HG02678 (cell line): ENCODE measurements at regions not wholly inside any gene's neighbourhood (a gene's known extent, or its start where the extent isn't known, plus 50 kb on each side); places are given as distances from the start of the nearest gene placed in this dataset.
"Not testable (repeated sequence)": the region's sequence is repeated elsewhere in the genome, so short reads cannot be mapped to it uniquely, and the experiment has no call there.

Experiments used
- ATAC-seq: cut with Tn5 transposase; IDR thresholded peaks from one replicate; pipeline ENCODE4 v1.9.1; 2021; ENCODE audit warnings: mild to moderate bottlenecking, moderate library complexity; ENCODE audit not compliant: unreplicated experiment

GRCh38 chr14:40760704-40761103 lies 846.0 kb upstream of the LRFN5 start:
- no peak for ATAC-seq

DNA sequence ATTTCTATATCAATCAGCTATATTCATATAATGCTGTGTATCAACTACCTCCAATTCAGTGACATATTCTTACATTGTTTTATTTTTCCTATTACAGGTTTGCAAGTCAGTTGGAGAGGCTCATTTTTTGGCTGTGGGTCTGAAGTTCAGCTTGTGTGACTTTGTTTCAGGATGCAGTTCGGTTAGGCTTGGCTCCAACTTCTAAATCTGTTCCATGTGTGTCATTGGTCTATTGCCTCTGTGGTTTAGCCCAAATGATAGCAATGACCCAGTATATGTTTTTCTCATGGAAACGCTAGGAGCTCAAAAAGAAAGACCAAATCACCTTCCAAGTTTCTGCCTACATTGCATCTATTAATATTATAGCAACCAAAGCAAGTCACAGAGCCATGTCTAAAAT lies 848.6 kb upstream of the LRFN5 start:
- ATAC-seq, result no peak

- no peak for ATAC-seq
These were observed 849.2 kb upstream of the LRFN5 start for GRCh38 chr14:40757376-40757950.

GRCh38 chr14:40733206-40733605 lies 873.5 kb upstream of the LRFN5 start:
- ATAC-seq, result no peak

DNA sequence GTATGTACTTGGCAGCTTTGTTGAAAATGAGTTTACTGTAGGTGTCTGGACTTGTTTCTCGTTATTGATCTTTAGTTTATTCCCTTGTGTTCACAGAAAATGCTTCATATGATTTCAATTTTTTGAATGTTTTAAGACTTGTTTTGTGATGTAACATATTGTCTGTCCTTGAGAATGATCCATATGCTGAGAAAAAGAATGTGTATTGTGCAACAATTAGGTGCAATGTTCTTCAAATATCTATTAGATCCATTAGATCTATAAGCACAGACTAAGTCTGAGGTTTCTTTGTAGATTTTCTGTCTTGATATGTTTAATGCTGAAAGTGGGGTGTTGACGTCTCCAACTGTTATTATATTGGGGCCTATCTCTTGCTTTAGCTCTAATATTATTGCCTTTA lies 879.6 kb upstream of the LRFN5 start:
- no peak for ATAC-seq

DNA sequence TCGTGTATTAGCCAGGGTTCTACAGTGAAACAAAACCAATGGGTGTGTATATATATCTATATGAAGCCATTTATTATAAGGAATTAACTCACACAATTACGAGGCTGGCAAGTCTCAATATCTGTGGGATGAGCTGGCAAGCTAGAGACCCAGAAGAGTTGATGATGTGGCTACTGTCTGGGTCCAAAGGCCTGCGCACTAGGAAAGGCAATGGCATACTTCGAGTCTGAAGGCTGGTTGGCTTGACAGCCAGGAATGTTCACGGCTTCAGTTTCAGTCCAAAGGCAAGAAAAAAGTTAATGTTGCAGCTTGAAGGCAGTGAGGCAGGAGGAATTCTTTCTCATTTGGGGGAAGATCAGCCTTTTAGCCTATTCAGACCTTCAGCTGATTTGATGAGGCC lies 893.3 kb upstream of the LRFN5 start:
- ATAC-seq, result no peak

GRCh38 chr14:40697231-40697630 lies 909.4 kb upstream of the LRFN5 start:
- ATAC-seq, result no peak

DNA sequence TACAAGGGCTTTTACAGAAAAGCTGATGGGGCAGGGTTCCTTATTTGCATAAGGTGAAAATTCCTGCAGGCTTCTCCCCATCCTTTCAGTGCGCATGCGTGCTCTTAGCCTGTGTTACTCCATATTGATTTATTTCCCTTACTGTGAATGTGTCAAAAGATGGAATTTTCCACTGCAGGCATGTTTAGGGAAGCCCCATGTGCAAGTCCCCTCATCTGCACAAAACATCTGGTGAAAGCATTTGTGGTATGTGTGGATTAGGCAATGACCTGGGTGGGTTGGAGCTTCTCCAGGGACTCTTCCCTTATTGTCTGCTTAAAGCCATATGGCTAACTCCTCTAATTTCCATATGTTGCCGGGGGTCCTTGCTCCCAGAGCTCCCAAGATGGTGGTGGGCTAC lies 912.7 kb upstream of the LRFN5 start:
- no peak for ATAC-seq

GRCh38 chr14:40691066-40691465 lies 915.6 kb upstream of the LRFN5 start:
- ATAC-seq, result no peak

DNA sequence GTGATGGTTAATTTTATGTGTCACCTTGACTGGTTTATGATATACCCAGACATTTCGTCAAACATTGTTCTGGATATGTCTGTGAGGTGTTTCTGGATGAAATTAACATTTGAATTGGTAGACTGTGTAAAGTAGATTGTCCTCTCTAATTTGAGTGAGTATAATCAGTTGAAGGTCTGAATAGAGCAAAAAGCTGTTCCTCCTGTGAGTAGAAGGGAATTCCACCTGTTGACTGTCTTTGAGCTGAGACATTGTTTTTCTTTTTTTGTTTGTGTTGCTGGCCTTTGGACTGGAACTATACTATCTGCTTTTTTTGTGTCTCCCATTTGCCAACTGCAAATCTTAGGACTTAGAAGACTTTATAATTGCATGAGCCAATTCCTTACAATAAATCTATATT lies 920.9 kb upstream of the LRFN5 start:
- no peak for ATAC-seq

DNA sequence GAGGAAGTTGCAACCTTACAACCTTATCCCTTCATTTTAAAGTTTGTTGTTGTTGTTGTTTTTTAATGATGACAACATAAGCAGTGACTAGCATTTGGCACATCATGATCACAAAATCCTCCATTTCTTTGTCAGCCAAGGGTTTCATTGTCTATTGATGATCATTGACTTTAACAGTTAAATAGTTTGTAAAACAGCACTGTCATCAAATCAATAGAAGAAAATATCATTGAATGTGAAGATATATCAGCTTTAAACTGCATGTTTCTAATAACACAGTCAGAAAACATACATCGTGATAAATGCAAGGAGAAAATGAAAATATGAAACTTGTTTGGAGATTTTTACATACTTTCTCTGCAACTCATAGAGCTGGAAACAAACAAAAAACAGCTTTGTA lies 922.3 kb upstream of the LRFN5 start:
- ATAC-seq, result no peak

DNA sequence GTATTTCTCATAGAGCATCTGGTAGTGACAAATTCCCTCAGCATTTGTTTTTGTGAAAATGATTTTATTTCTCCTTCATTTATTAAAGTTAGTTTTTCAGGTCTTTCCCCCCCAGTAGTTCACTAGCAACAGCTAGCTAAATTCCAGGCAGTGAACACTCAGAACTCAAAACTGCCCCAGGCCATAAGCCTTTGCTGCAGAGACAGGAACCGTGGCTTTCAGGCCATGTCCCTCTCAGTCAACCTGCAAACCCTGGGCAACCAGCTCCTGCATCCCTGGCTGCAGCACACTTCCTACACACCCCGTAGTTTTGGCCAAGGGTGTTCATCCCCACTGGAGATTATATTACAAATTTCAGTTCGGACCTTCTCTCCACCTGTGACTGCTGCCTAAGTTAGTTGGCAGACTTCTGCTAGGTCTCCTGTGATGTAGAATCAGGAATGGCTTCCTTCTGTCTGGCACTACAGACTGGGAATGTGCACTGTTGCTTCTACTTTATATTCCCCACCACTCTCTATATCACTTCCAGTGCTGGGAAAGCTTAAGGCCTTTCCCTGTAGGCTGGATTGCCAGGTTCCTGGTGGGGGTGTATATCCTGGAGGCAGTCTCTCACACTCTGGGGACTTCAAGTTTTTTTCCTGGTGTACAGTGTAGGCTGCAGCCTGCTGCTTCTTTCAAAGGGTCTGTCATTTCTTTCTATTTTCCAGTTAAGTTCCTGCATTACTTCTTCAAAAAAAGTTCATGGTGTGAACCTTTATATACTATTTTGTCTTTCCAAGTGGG lies 924.4 kb upstream of the LRFN5 start:
- ATAC-seq, result no peak

DNA sequence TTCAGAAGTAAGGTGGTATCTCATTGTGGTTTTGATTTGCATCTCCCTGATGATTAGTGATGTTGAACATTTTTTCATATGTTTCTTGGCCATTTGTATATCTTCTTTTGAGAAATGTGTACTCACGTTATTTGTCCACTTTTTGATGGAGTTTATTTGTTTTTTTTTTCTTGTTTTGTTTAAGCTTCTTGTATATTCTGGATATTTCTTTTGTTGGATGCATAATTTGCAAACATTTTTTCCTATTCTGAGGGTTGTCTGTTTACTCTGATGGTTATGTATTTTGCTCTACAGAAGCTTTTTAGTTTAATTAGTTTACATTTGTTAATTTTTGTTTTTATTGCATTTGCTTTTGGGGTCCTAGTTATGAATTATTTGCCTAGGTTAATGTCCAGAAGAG lies 927.4 kb upstream of the LRFN5 start:
- no peak for ATAC-seq

GRCh38 chr14:40677206-40677605 lies 929.5 kb upstream of the LRFN5 start:
- not testable (repeated sequence) for ATAC-seq

DNA sequence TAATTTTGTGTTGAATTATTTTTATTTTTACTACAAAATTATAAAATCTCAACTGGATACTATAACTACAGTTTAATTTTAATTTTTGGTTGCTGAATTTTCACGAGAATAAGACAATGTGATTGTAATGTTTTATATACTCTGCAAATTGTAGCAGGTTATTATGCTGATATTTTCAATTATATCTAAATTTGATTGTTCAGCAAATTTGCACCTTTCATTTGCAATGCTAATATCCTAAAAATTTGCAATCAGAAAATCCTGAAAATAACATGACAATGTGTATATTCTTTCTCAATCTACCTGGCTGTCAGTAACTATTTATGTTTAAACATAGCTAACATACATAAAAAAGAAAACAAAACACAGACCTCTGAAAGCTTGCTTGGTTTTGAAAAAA lies 932.2 kb upstream of the LRFN5 start:
- ATAC-seq, result no peak

- ATAC-seq, result no peak
These were observed 950.4 kb upstream of the LRFN5 start for GRCh38 chr14:40656311-40656710.

DNA sequence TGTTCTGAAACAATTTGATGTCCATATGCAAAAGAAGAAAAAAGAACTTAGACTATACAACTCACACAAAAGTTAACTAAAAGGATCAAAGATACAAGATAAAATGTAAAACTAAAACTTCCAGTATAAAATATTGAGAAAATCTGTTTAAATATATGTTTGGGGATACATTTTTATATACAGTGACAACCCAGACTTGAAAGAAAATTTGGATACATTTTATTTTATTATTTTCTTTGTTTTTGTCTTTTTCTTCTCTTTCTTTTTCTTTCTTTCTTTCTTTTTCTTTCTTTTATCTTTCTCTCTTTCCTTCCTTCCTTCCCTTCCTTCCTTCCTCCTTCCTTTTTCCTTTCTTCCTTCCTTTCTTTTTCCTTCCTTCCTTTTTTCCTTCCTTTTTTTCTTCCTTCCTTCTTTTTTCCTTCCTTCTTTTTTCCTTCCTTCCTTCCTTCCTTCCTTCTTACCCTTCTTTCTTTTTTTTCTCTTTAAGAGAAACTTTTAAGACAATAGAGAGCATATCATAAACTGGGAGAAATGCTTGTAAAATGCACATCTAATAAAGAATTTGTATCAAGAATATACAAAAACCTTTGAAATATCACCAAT lies 954.5 kb upstream of the LRFN5 start:
- ATAC-seq, result no peak

GRCh38 chr14:40630471-40630870 lies 976.2 kb upstream of the LRFN5 start:
- ATAC-seq, result no peak

DNA sequence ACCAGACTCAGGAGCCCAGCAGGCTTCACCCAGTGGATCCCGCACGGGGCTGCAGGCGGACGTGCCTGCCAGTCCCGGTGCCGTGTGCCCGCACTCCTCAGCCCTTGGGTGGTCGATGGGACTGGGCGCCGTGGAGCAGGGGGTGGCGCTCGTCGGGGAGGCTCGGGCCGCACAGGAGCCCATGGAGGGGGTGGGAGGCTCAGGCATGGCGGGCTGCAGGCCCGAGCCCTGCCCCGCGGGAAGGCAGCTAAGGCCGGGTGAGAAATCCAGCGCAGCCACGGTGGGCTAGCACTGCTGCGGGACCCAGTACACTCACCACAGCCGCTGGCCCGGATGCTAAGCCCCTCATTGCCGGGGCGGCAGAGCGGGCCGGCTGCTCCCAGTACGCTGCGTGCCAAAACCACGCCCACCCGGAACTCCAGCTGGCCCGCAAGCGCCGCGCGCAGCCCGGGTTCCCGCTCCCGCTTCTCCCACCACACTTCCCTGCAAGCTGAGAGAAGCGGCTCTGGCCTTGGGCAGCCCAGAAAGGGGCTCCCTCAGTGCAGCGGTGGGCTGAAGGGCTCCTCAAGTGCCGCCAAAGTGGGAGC lies 977.0 kb upstream of the LRFN5 start:
- not testable (repeated sequence) for ATAC-seq

- ATAC-seq, result no peak
These were observed 977.5 kb upstream of the LRFN5 start for GRCh38 chr14:40629144-40629543.

GRCh38 chr14:40623643-40624042 lies 983.0 kb upstream of the LRFN5 start:
- no peak for ATAC-seq
